ENCODE measurements at regions not wholly inside any gene's neighbourhood (a gene's known extent, or its start where the extent isn't known, plus 50 kb on each side); places are given as distances from the start of the nearest gene placed in this dataset.

GRCh38 chr6:145257704-145258103 is 477.6 kb downstream of the EPM2A start:
- H3K4me3 ChIP-seq (ENCODE audit: low read depth, low read length), result no peak overlapping the region
- H3K27ac ChIP-seq, result no peak overlapping the region
- TF ChIP-seq, protein P1, sequence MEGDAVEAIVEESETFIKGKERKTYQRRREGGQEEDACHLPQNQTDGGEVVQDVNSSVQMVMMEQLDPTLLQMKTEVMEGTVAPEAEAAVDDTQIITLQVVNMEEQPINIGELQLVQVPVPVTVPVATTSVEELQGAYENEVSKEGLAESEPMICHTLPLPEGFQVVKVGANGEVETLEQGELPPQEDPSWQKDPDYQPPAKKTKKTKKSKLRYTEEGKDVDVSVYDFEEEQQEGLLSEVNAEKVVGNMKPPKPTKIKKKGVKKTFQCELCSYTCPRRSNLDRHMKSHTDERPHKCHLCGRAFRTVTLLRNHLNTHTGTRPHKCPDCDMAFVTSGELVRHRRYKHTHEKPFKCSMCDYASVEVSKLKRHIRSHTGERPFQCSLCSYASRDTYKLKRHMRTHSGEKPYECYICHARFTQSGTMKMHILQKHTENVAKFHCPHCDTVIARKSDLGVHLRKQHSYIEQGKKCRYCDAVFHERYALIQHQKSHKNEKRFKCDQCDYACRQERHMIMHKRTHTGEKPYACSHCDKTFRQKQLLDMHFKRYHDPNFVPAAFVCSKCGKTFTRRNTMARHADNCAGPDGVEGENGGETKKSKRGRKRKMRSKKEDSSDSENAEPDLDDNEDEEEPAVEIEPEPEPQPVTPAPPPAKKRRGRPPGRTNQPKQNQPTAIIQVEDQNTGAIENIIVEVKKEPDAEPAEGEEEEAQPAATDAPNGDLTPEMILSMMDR (IDR thresholded peaks at IDR 0.05; ENCODE audit: low read depth, low read length, missing control alignments), result no peak
- no peaks in the 10 kb centered on the region for H3K36me3 ChIP-seq (replicated peaks)
- in situ Hi-C loops (cut with HindIII; ENCODE audit: low pct_ligation_motif_present, low sequenced_read_pairs), result no loop called here
- no peaks in the 10 kb centered on the region for H3K27me3 ChIP-seq (replicated peaks)
- no peak for DNase-seq

DNA sequence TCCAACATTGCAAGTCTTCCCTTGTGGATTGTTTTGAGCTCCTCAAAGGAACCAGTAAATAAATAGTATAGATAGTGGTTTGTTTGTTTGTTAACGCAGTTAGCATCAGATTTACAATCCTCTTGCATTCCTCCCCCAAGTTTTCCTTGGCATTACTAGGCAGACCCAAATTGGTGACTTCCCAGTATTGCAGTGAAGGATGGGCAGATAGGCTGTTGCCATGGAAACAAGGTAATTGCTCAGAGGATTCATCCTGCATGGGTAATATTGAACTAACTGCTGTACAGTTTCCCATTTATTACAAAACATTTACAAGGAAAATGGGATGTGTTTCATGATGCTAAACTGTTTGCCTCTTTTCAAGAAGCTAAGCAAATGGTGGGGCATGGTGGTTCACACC is 477.2 kb downstream of the EPM2A start:
- Histone ChIP-seq H3K4me3 (ENCODE audit: low read depth, low read length) (no peak overlapping the region), H3K27ac (no peak overlapping the region), H3K36me3 (replicated peaks) (no peaks in the 10 kb centered on the region), H3K27me3 (replicated peaks) (no peaks in the 10 kb centered on the region)
- TF ChIP-seq, protein P1 (IDR thresholded peaks at IDR 0.05; ENCODE audit: low read depth, low read length, missing control alignments), result no peak
- in situ Hi-C loops (cut with HindIII; ENCODE audit: low pct_ligation_motif_present, low sequenced_read_pairs), result no loop called here
- DNase-seq, result no peak

DNA sequence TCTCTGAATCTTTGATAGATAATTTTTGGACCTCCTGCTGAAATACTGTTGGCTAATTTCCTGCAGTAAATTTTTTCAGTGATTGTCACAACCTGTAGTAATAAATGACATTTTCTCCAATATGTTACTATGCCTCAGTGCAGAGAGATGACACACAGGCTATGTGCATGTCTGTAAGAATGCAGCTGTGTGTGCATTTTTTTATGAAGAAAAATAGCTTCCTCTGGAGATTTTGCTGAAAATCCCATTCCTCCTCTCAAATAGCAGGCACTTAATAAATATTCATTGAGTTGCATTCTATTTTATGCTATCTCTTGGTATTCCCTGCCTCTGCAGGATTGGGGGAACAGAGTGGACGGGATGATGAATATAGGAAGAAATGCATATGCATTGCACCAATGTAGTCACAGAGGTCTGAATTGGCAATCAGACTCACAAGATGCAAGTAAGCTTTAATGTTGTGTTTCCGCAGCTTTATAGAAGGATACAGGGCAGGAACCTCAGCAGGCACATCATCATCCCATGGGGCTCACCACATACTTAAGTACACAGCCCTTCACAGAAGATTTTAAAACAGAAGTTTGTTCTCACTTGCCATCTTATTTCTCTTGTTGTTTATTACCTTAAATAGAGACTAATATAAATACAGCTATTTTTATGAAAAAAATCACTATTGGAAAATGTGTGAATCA is 474.7 kb downstream of the EPM2A start:
- in situ Hi-C loops (cut with HindIII; ENCODE audit: low pct_ligation_motif_present, low sequenced_read_pairs), result no loop called here
- TF ChIP-seq, protein P1 (IDR thresholded peaks at IDR 0.05; ENCODE audit: low read depth, low read length, missing control alignments), result no peak
- no peaks in the 10 kb centered on the region for H3K36me3 ChIP-seq (replicated peaks)
- H3K27me3 ChIP-seq (replicated peaks), result no peaks in the 10 kb centered on the region
- H3K4me3 ChIP-seq (ENCODE audit: low read depth, low read length), result no peak overlapping the region
- H3K27ac ChIP-seq, result no peak overlapping the region
- no peak for DNase-seq

GRCh38 chr6:145261758-145262157 is 473.6 kb downstream of the EPM2A start:
- Histone ChIP-seq H3K36me3 (replicated peaks) (no peaks in the 10 kb centered on the region), H3K27me3 (replicated peaks) (no peaks in the 10 kb centered on the region), H3K4me3 (ENCODE audit: low read depth, low read length) (no peak overlapping the region), H3K27ac (no peak overlapping the region)
- no peak for DNase-seq
- TF ChIP-seq, protein P1 (IDR thresholded peaks at IDR 0.05; ENCODE audit: low read depth, low read length, missing control alignments), result no peak
- in situ Hi-C loops (cut with HindIII; ENCODE audit: low pct_ligation_motif_present, low sequenced_read_pairs), result no loop called here

GRCh38 chr6:145262771-145263170 is 472.5 kb downstream of the EPM2A start:
- no peak for DNase-seq
- in situ Hi-C loops (cut with HindIII; ENCODE audit: low pct_ligation_motif_present, low sequenced_read_pairs), result no loop called here
- no peak overlapping the region for H3K4me3 ChIP-seq (ENCODE audit: low read depth, low read length)
- no peaks in the 10 kb centered on the region for H3K36me3 ChIP-seq (replicated peaks)
- H3K27ac ChIP-seq, result no peak overlapping the region
- H3K27me3 ChIP-seq (replicated peaks), result no peaks in the 10 kb centered on the region
- TF ChIP-seq, protein P1 (IDR thresholded peaks at IDR 0.05; ENCODE audit: low read depth, low read length, missing control alignments), result no peak

- DNase-seq, result no peak
- H3K36me3 ChIP-seq (replicated peaks), result no peaks in the 10 kb centered on the region
- in situ Hi-C loops (cut with HindIII; ENCODE audit: low pct_ligation_motif_present, low sequenced_read_pairs), result no loop called here
- no peak overlapping the region for H3K27ac ChIP-seq
- no peak overlapping the region for H3K4me3 ChIP-seq (ENCODE audit: low read depth, low read length)
- TF ChIP-seq, protein P1 (IDR thresholded peaks at IDR 0.05; ENCODE audit: low read depth, low read length, missing control alignments), result no peak
- H3K27me3 ChIP-seq (replicated peaks), result no peaks in the 10 kb centered on the region
These were observed 471.5 kb downstream of the EPM2A start for GRCh38 chr6:145263778-145264211.

All from brain microvascular endothelial cell (primary cell).